Vagina (tissue), 2 donors: ENCODE measurements at regions not wholly inside any gene's neighbourhood (a gene's known extent, or its start where the extent isn't known, plus 50 kb on each side); places are given as distances from the start of the nearest gene placed in this dataset.

Experiments
- DNase-seq, 2 donors: peaks; one replicate each; pipeline ENCODE4 v3.0.0-alpha.2; 2017; ENCODE audit errors: extremely low spot score in 2 of 2
- H3K27ac ChIP-seq: fragments of 200-600 bp; sonication (generic); one replicate; pipeline ENCODE4 v1.5.1; 2019
- H3K27me3 ChIP-seq: fragments of 200-600 bp; sonication (generic); one replicate; pipeline ENCODE4 v1.5.1; 2019
- H3K36me3 ChIP-seq, 2 donors: fragments of 200-600 bp; sonication (generic); one replicate each; pipeline ENCODE4 v1.5.1; 2017 to 2019
- H3K4me1 ChIP-seq: fragments of 200-600 bp; sonication (generic); one replicate; pipeline ENCODE4 v1.5.1; 2019
- H3K4me3 ChIP-seq, 2 donors: fragments of 200-600 bp; sonication (generic); 1 replicate in 1 of 2; 2 replicates in 1 of 2; pipeline ENCODE4 v1.5.1; 2016 to 2019
- H3K9me3 ChIP-seq: fragments of 200-600 bp; sonication (generic); one replicate; pipeline ENCODE4 v1.5.1; 2019
- CTCF ChIP-seq, 3 experiments: fragments of 450-650 bp in 2 of 3; fragments of 200-600 bp in 1 of 3; sonication (generic) in 1 of 3; IDR thresholded peaks; one replicate each; pipeline ENCODE4 v1.5.1; 2017 to 2019; ENCODE audit warnings: antibody characterized with exemption in 3 of 3, mild to moderate bottlenecking in 2 of 3, moderate library complexity in 2 of 3
- POLR2A ChIP-seq, 2 donors: fragments of 450-650 bp; IDR thresholded peaks; one replicate each; pipeline ENCODE4 v1.6.1; 2017; ENCODE audit warnings: antibody characterized with exemption in 2 of 2, mild to moderate bottlenecking in 2 of 2, moderate library complexity in 2 of 2
- POLR2AphosphoS5 ChIP-seq, 2 donors: sonication (generic); formaldehyde crosslinking; IDR thresholded peaks; one replicate each; pipeline ENCODE4 v1.9.0; 2017; ENCODE audit warnings: antibody characterized with exemption in 2 of 2, mild to moderate bottlenecking in 2 of 2, low read depth in 1 of 2; ENCODE audit not compliant: insufficient read depth in 1 of 2
- intact Hi-C: fragments of 100-400 bp; cut with DNase I; formaldehyde crosslinking; loops from one replicate; pipeline ENCODE4 v1.15.1; 2023

GRCh38 chr3:194744826-194745225, 59.1 kb downstream of the FAM43A start:
- no peaks in the 10 kb centered on the region for H3K36me3 ChIP-seq
- no peak for DNase-seq
- H3K4me1 ChIP-seq = no peaks in the 10 kb centered on the region
- H3K4me3 ChIP-seq = no peak overlapping the region
- no peak overlapping the region for H3K27ac ChIP-seq
- H3K9me3 ChIP-seq = no peaks in the 10 kb centered on the region
- intact Hi-C loops = no loop called here
- no peaks in the 10 kb centered on the region for H3K27me3 ChIP-seq
- TF ChIP-seq POLR2AphosphoS5 (IDR thresholded peaks at IDR 0.05; ENCODE audit: insufficient read depth in 1 of 2, low read depth in 1 of 2) (no peak), POLR2A (IDR thresholded peaks at IDR 0.05) (no peak), CTCF (IDR thresholded peaks at IDR 0.05) (no peak)

- intact Hi-C loops = no loop called here
- TF ChIP-seq CTCF (IDR thresholded peaks at IDR 0.05) = no peak
- TF ChIP-seq POLR2AphosphoS5 (IDR thresholded peaks at IDR 0.05; ENCODE audit: insufficient read depth in 1 of 2, low read depth in 1 of 2) = no peak
- Histone ChIP-seq H3K27me3 (no peaks in the 10 kb centered on the region), H3K9me3 (no peaks in the 10 kb centered on the region), H3K4me1 (no peaks in the 10 kb centered on the region), H3K27ac (no peak overlapping the region), H3K36me3 (no peaks in the 10 kb centered on the region), H3K4me3 (no peak overlapping the region)
- DNase-seq = no peak
Observed at GRCh38 chr3:194745422-194746184, 59.9 kb downstream of the FAM43A start.

GRCh38 chr3:194748225-194748624, 62.5 kb downstream of the FAM43A start:
- Histone ChIP-seq H3K4me3 (no peak overlapping the region), H3K36me3 (no peaks in the 10 kb centered on the region), H3K4me1 (no peaks in the 10 kb centered on the region), H3K27ac (no peak overlapping the region), H3K27me3 (no peaks in the 10 kb centered on the region), H3K9me3 (no peaks in the 10 kb centered on the region)
- TF ChIP-seq POLR2AphosphoS5 (IDR thresholded peaks at IDR 0.05; ENCODE audit: insufficient read depth in 1 of 2, low read depth in 1 of 2) = no peak
- TF ChIP-seq POLR2A (IDR thresholded peaks at IDR 0.05) = no peak
- TF ChIP-seq CTCF (IDR thresholded peaks at IDR 0.05) = no peak
- no peak for DNase-seq
- intact Hi-C loops = no loop called here

GRCh38 chr3:194749631-194750490, 64.2 kb downstream of the FAM43A start:
- no peaks in the 10 kb centered on the region for H3K27me3 ChIP-seq
- DNase-seq = no peak
- no peaks in the 10 kb centered on the region for H3K9me3 ChIP-seq
- H3K27ac ChIP-seq = no peak overlapping the region
- H3K4me3 ChIP-seq = no peak overlapping the region
- no peaks in the 10 kb centered on the region for H3K4me1 ChIP-seq
- no peak for TF ChIP-seq CTCF (IDR thresholded peaks at IDR 0.05)
- no peak for TF ChIP-seq POLR2A (IDR thresholded peaks at IDR 0.05)
- TF ChIP-seq POLR2AphosphoS5 (IDR thresholded peaks at IDR 0.05; ENCODE audit: insufficient read depth in 1 of 2, low read depth in 1 of 2) = no peak
- no peaks in the 10 kb centered on the region for H3K36me3 ChIP-seq
- intact Hi-C loops = no loop called here

GRCh38 chr3:194750491-194750828, 64.8 kb downstream of the FAM43A start:
- no peaks in the 10 kb centered on the region for H3K9me3 ChIP-seq
- intact Hi-C loops = no loop called here
- no peaks in the 10 kb centered on the region for H3K4me1 ChIP-seq
- H3K36me3 ChIP-seq = no peaks in the 10 kb centered on the region
- H3K27ac ChIP-seq = no peak overlapping the region
- no peaks in the 10 kb centered on the region for H3K27me3 ChIP-seq
- no peak for DNase-seq
- TF ChIP-seq POLR2AphosphoS5 (IDR thresholded peaks at IDR 0.05; ENCODE audit: insufficient read depth in 1 of 2, low read depth in 1 of 2) = no peak
- no peak for TF ChIP-seq CTCF (IDR thresholded peaks at IDR 0.05)
- TF ChIP-seq POLR2A (IDR thresholded peaks at IDR 0.05) = no peak
- no peak overlapping the region for H3K4me3 ChIP-seq
